ENCODE measurements at regions not wholly inside any gene's neighbourhood (a gene's known extent, or its start where the extent isn't known, plus 50 kb on each side); places are given as distances from the start of the nearest gene placed in this dataset.
A peak's percentile ranks its signal among the peaks of the same experiment; 100 is the strongest.

- H3K4me3 Mint-ChIP-seq (ENCODE audit: unreplicated experiment) = no peak overlapping the region
- H3K27ac Mint-ChIP-seq (ENCODE audit: unreplicated experiment) = no peak overlapping the region
- H3K4me1 Mint-ChIP-seq (ENCODE audit: low read depth, unreplicated experiment) = peaks cover 5% of the 10 kb centered on the region
Measured at GRCh38 chr6:90816764-90817163, 229.9 kb upstream of the MAP3K7 start.

GRCh38 chr6:90811596-90812226, 224.8 kb upstream of the MAP3K7 start:
- DNase-seq = peak; percentile 48
- Mint-ChIP-seq H3K36me3 (ENCODE audit: unreplicated experiment) (peaks cover 5% of the 10 kb centered on the region), H3K9me3 (ENCODE audit: unreplicated experiment) (peaks cover 7% of the 10 kb centered on the region), H3K4me1 (ENCODE audit: low read depth, unreplicated experiment) (peaks cover 9% of the 10 kb centered on the region), H3K27me3 (ENCODE audit: unreplicated experiment) (peaks cover under 1% of the 10 kb centered on the region), H3K4me3 (ENCODE audit: unreplicated experiment) (no peak overlapping the region), H3K27ac (ENCODE audit: unreplicated experiment) (no peak overlapping the region)
- TF ChIP-seq CTCF (IDR thresholded peaks at IDR 0.05; ENCODE audit: partially characterized antibody, unreplicated experiment) = no peak

More at GRCh38 chr6:90816764-90817163, 229.9 kb upstream of the MAP3K7 start:
- no peak for DNase-seq
- no peak for TF ChIP-seq CTCF (IDR thresholded peaks at IDR 0.05; ENCODE audit: partially characterized antibody, unreplicated experiment)
- Mint-ChIP-seq H3K36me3 (ENCODE audit: unreplicated experiment) (peaks cover 5% of the 10 kb centered on the region), H3K27me3 (ENCODE audit: unreplicated experiment) (no peaks in the 10 kb centered on the region), H3K9me3 (ENCODE audit: unreplicated experiment) (peaks cover 4% of the 10 kb centered on the region)

GRCh38 chr6:90809035-90809434, 222.2 kb upstream of the MAP3K7 start:
- H3K4me3 Mint-ChIP-seq (ENCODE audit: unreplicated experiment) = no peak overlapping the region
- H3K4me1 Mint-ChIP-seq (ENCODE audit: low read depth, unreplicated experiment) = peaks cover 9% of the 10 kb centered on the region
- TF ChIP-seq CTCF (IDR thresholded peaks at IDR 0.05; ENCODE audit: partially characterized antibody, unreplicated experiment) = no peak
- H3K27me3 Mint-ChIP-seq (ENCODE audit: unreplicated experiment) = peaks cover 5% of the 10 kb centered on the region
- no peak for DNase-seq
- peaks cover 5% of the 10 kb centered on the region for H3K36me3 Mint-ChIP-seq (ENCODE audit: unreplicated experiment)
- H3K27ac Mint-ChIP-seq (ENCODE audit: unreplicated experiment) = no peak overlapping the region
- peaks cover 4% of the 10 kb centered on the region for H3K9me3 Mint-ChIP-seq (ENCODE audit: unreplicated experiment)

GRCh38 chr6:90807791-90808701, 221.2 kb upstream of the MAP3K7 start:
- H3K4me1 Mint-ChIP-seq (ENCODE audit: low read depth, unreplicated experiment) = peaks cover 9% of the 10 kb centered on the region
- no peak for DNase-seq
- no peak overlapping the region for H3K4me3 Mint-ChIP-seq (ENCODE audit: unreplicated experiment)
- H3K27ac Mint-ChIP-seq (ENCODE audit: unreplicated experiment) = no peak overlapping the region
- H3K27me3 Mint-ChIP-seq (ENCODE audit: unreplicated experiment) = peaks cover 5% of the 10 kb centered on the region
- TF ChIP-seq CTCF (IDR thresholded peaks at IDR 0.05; ENCODE audit: partially characterized antibody, unreplicated experiment) = no peak
- peaks cover 4% of the 10 kb centered on the region for H3K9me3 Mint-ChIP-seq (ENCODE audit: unreplicated experiment)
- no peaks in the 10 kb centered on the region for H3K36me3 Mint-ChIP-seq (ENCODE audit: unreplicated experiment)

All from glutamatergic neuron (in vitro differentiated cells).